22Rv1 (cell line): ENCODE measurements at regions not wholly inside any gene's neighbourhood (a gene's known extent, or its start where the extent isn't known, plus 50 kb on each side); places are given as distances from the start of the nearest gene placed in this dataset.
"Not testable (repeated sequence)": the region's sequence is repeated elsewhere in the genome, so short reads cannot be mapped to it uniquely, and the experiment has no call there.

ENCODE experiments used
- CTCF ChIP-seq: fragments of 450-650 bp; IDR thresholded peaks from 2 replicates; pipeline ENCODE4 v1.5.1; 2017; ENCODE audit warnings: mild to moderate bottlenecking
- ZFX ChIP-seq: fragments of 450-650 bp; IDR thresholded peaks from 2 replicates; pipeline ENCODE4 v1.6.1; 2017; ENCODE audit warnings: antibody characterized with exemption, borderline replicate concordance

DNA sequence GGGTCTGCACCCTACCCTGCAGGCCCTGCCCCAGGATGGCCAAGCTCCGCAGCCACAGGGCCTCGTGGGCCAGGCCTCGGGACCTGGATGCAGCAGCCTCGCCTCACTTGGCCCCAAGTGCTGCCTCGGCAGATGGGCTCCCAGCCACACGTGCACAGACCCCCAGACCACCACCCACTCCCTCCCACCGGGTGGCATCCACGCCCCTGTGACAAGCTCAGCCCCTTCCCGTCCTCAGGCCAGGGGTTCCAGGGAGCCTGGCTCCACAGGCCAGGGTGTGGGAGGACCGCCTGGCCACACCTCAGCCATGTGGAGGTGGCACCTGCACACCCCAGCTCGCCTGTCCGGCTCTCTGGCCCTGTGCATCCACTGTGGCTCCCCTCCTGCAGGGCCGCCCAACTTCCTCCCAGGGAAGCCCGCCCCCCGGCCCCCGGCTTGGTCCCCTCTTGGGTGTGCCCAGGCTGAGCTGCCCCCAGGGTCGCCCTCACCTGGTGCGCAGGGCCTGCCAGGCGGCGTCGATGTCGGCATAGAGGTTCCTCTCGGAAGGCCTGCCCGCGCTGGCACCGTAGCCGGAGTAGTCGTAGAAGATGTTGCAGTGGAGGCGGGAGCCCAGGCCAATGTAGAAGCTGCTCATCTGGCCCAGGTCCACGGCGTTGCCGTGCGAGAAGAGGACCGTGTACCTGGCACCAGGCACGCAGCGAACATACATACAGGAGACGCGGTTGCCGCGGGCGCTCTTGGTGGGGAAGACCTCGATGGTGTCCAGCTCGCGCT is 127.4 kb upstream of the VPREB1 start:
- not testable (repeated sequence) for TF ChIP-seq CTCF, ZFX
